H9 (cell line): ENCODE measurements at regions not wholly inside any gene's neighbourhood (a gene's known extent, or its start where the extent isn't known, plus 50 kb on each side); places are given as distances from the start of the nearest gene placed in this dataset.

Experiments
- DNase-seq: peaks from one replicate; pipeline ENCODE4 v3.0.0-alpha.2; 2017
- H2AFZ ChIP-seq: one replicate; pipeline ENCODE4 v1.6.1; 2013; ENCODE audit warnings: mild to moderate bottlenecking, low read length, control low read depth, moderate library complexity
- H2AK5ac ChIP-seq: 2 replicates; pipeline ENCODE4 v1.6.1; 2013; ENCODE audit warnings: low read length, control low read depth, mixed read lengths; ENCODE audit not compliant: insufficient read length
- H2BK120ac ChIP-seq: one replicate; pipeline ENCODE4 v1.6.1; 2013; ENCODE audit warnings: low read depth, mild to moderate bottlenecking, low read length, control low read depth, inconsistent platforms; ENCODE audit not compliant: poor library complexity, severe bottlenecking
- H2BK12ac ChIP-seq: 2 replicates; pipeline ENCODE4 v1.6.1; 2013; ENCODE audit warnings: low read length, control low read depth, mixed read lengths, low read depth; ENCODE audit not compliant: insufficient read length
- H2BK15ac ChIP-seq: 2 replicates; pipeline ENCODE4 v1.6.1; 2013; ENCODE audit warnings: low read depth, low read length, control low read depth
- H2BK20ac ChIP-seq: one replicate; pipeline ENCODE4 v1.6.1; 2013; ENCODE audit warnings: low read depth, mild to moderate bottlenecking, low read length, control low read depth, inconsistent platforms; ENCODE audit not compliant: poor library complexity, severe bottlenecking
- H2BK5ac ChIP-seq: 2 replicates; pipeline ENCODE4 v1.6.1; 2013; ENCODE audit warnings: low read length, control low read depth, mixed read lengths; ENCODE audit not compliant: insufficient read length
- H3K14ac ChIP-seq: 2 replicates; pipeline ENCODE4 v1.6.1; 2013; ENCODE audit warnings: low read length, control low read depth; ENCODE audit not compliant: insufficient read depth
- H3K18ac ChIP-seq: 2 replicates; pipeline ENCODE4 v1.6.1; 2013; ENCODE audit warnings: low read depth, mild to moderate bottlenecking, mixed read lengths, low read length, control low read depth; ENCODE audit not compliant: insufficient read length
- H3K23ac ChIP-seq: 2 replicates; pipeline ENCODE4 v1.6.1; 2013; ENCODE audit warnings: low read length, control low read depth, mixed read lengths, low read depth; ENCODE audit not compliant: insufficient read length
- H3K23me2 ChIP-seq: 2 replicates; pipeline ENCODE4 v1.6.1; 2013; ENCODE audit warnings: low read depth, mild to moderate bottlenecking, mixed read lengths, low read length, control low read depth; ENCODE audit not compliant: insufficient read length, poor library complexity, severe bottlenecking
- H3K27ac ChIP-seq: 2 replicates; pipeline ENCODE4 v1.5.1; 2013; ENCODE audit warnings: low read length, control low read depth, mixed read lengths, low read depth; ENCODE audit not compliant: insufficient read length
- H3K27me3 ChIP-seq: 2 replicates; pipeline ENCODE4 v1.6.1; 2013; ENCODE audit warnings: low read length, control low read depth, inconsistent platforms; ENCODE audit not compliant: insufficient read depth
- H3K4ac ChIP-seq: 2 replicates; pipeline ENCODE4 v1.6.1; 2013; ENCODE audit warnings: low read depth, mild to moderate bottlenecking, control low read depth, inconsistent platforms, low read length, moderate library complexity
- H3K4me1 ChIP-seq: 2 replicates; pipeline ENCODE4 v1.6.1; 2013; ENCODE audit warnings: low read length, control low read depth, inconsistent platforms; ENCODE audit not compliant: insufficient read depth
- H3K4me2 ChIP-seq: 2 replicates; pipeline ENCODE4 v1.6.1; 2013; ENCODE audit warnings: low read length, control low read depth, mixed read lengths; ENCODE audit not compliant: insufficient read length, insufficient read depth
- H3K56ac ChIP-seq: 2 replicates; pipeline ENCODE4 v1.6.1; 2013; ENCODE audit warnings: low read depth, mild to moderate bottlenecking, mixed read lengths, low read length, control low read depth; ENCODE audit not compliant: insufficient read length
- H3K79me1 ChIP-seq: 2 replicates; pipeline ENCODE4 v1.6.1; 2013; ENCODE audit warnings: low read depth, mild to moderate bottlenecking, moderate library complexity, low read length, control low read depth, inconsistent platforms; ENCODE audit not compliant: insufficient read depth, poor library complexity, severe bottlenecking
- H3K79me2 ChIP-seq: 2 replicates; pipeline ENCODE4 v1.6.1; 2013; ENCODE audit warnings: low read length, control low read depth, inconsistent platforms; ENCODE audit not compliant: insufficient read depth
- H3K9ac ChIP-seq: 2 replicates; pipeline ENCODE4 v1.6.1; 2013; ENCODE audit warnings: low read length, control low read depth, mixed read lengths; ENCODE audit not compliant: insufficient read length; ENCODE audit errors: extremely low read depth
- H3K9me3 ChIP-seq: one replicate; pipeline ENCODE4 v1.6.1; 2013; ENCODE audit warnings: low read depth, low read length, inconsistent platforms; ENCODE audit not compliant: control insufficient read depth
- H3T11ph ChIP-seq: one replicate; pipeline ENCODE4 v1.6.1; 2013; ENCODE audit warnings: mild to moderate bottlenecking, low read length, control low read depth, inconsistent platforms
- H4K20me1 ChIP-seq: one replicate; pipeline ENCODE4 v1.6.1; 2013; ENCODE audit not compliant: control insufficient read depth, insufficient read length, insufficient read depth
- H4K5ac ChIP-seq: 2 replicates; pipeline ENCODE4 v1.6.1; 2013; ENCODE audit warnings: low read depth, mild to moderate bottlenecking, mixed read lengths, low read length, control low read depth; ENCODE audit not compliant: insufficient read length
- H4K8ac ChIP-seq: replicated peaks from 2 replicates; pipeline ENCODE4 v1.6.1; 2013; ENCODE audit warnings: low read length, control low read depth, mixed read lengths, low read depth; ENCODE audit not compliant: insufficient read length
- H4K91ac ChIP-seq: 2 replicates; pipeline ENCODE4 v1.6.1; 2013; ENCODE audit warnings: low read depth, mild to moderate bottlenecking, moderate library complexity, mixed read lengths, low read length, control low read depth; ENCODE audit not compliant: insufficient read length
- H3K27ac Mint-ChIP-seq, 3 experiments: 2 replicates in 2 of 3; 3 replicates in 1 of 3; pipeline ENCODE4 v1.8.0; 2020 to 2021; ENCODE audit warnings: mixed read lengths in 3 of 3, mild to moderate bottlenecking in 1 of 3, moderate library complexity in 1 of 3
- H3K27me3 Mint-ChIP-seq: 2 replicates; pipeline ENCODE4 v1.8.0; 2021; ENCODE audit warnings: low read depth, mild to moderate bottlenecking, moderate library complexity, mixed read lengths
- H3K36me3 Mint-ChIP-seq, 3 experiments: 2 replicates in 2 of 3; 3 replicates in 1 of 3; pipeline ENCODE4 v1.8.0; 2020 to 2021; ENCODE audit warnings: low read depth in 3 of 3, mixed read lengths in 3 of 3; ENCODE audit not compliant: insufficient read depth in 1 of 3
- H3K4me1 Mint-ChIP-seq, 2 experiments: 2 replicates each; pipeline ENCODE4 v1.8.0; 2020; ENCODE audit warnings: mixed read lengths in 2 of 2
- H3K4me3 Mint-ChIP-seq, 2 experiments: 2 replicates in 1 of 2; 3 replicates in 1 of 2; pipeline ENCODE4 v1.8.0; 2020 to 2021; ENCODE audit warnings: mild to moderate bottlenecking in 2 of 2, mixed read lengths in 2 of 2, moderate library complexity in 1 of 2
- H3K9me3 Mint-ChIP-seq, 2 experiments: 2 replicates in 1 of 2; 3 replicates in 1 of 2; pipeline ENCODE4 v1.8.0; 2020; ENCODE audit warnings: mild to moderate bottlenecking in 2 of 2, mixed read lengths in 2 of 2, moderate library complexity in 1 of 2
- WGBS: extraction: QIAGEN DNeasy Blood & Tissue Kit; methylation state at CpG from one replicate; pipeline ENCODE4 v1.1.7; 2013; ENCODE audit warnings: missing lambda C conversion rate, low lambda C conversion rate, mixed read lengths; ENCODE audit not compliant: insufficient read length; ENCODE audit errors: extremely low coverage; 5-methylcytosine and 5-hydroxymethylcytosine counted together
- TF ChIP-seq, protein P1 (sequence below): fragments of 200-600 bp; sonication (generic); conservative IDR thresholded peaks from 3 replicates; pipeline ENCODE4 v1.8.0; 2021; ENCODE audit warnings: antibody characterized with exemption, mild to moderate bottlenecking

DNA sequence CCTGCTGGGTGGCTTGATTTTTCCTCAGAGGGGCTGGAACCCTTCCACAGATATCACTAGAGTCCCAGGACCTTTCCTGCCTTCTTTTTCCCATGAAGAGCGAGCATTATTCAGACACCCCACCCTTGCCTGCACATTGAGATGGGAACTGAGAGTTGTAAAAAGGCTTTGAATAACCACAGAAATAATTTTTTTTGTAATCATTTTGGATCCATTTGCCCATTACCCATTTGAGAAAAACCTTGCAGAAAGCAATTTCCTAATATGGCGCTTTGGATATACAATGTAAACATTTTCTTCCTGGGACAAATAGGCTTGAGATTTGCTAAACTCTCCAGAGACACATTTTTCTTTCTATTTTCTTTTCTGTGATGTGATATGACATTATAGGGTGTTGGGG lies 250.6 kb downstream of the MSRB3 start:
- Histone ChIP-seq H3T11ph (no peak overlapping the region), H3K4me1 (peaks cover 2% of the 10 kb centered on the region; the same call in 1 of the 2 replicates), H3K4me2 (no peak overlapping the region), H2AK5ac (no peak overlapping the region), H3K9me3 (no peaks in the 10 kb centered on the region), H3K14ac (no peak overlapping the region), H2BK20ac (no peak overlapping the region), H3K23me2 (no peaks in the 10 kb centered on the region), H2BK12ac (no peak overlapping the region), H4K8ac (no peak overlapping the region), H3K4ac (no peak overlapping the region), H2BK5ac (no peak overlapping the region), H2BK120ac (no peak overlapping the region), H2BK15ac (no peak overlapping the region), H3K27ac (no peak overlapping the region), H3K27me3 (no peaks in the 10 kb centered on the region), H4K91ac (no peak overlapping the region), H4K5ac (no peak overlapping the region), H4K20me1 (no peaks in the 10 kb centered on the region), H3K56ac (no peak overlapping the region), H2AFZ (no peak overlapping the region), H3K23ac (no peak overlapping the region), H3K18ac (no peak overlapping the region), H3K9ac (no peak overlapping the region), H3K79me1 (no peaks in the 10 kb centered on the region), H3K79me2 (no peaks in the 10 kb centered on the region)
- no peaks in the 10 kb centered on the region; a peak in 2 of 5 replicates for H3K9me3 Mint-ChIP-seq
- peaks cover 13 to 16% of the 10 kb centered on the region in 2 experiments for H3K4me1 Mint-ChIP-seq
- no peak overlapping the region for H3K27ac Mint-ChIP-seq
- H3K27me3 Mint-ChIP-seq, result no peaks in the 10 kb centered on the region; the same call in 1 of the 2 replicates
- TF ChIP-seq, protein P1, sequence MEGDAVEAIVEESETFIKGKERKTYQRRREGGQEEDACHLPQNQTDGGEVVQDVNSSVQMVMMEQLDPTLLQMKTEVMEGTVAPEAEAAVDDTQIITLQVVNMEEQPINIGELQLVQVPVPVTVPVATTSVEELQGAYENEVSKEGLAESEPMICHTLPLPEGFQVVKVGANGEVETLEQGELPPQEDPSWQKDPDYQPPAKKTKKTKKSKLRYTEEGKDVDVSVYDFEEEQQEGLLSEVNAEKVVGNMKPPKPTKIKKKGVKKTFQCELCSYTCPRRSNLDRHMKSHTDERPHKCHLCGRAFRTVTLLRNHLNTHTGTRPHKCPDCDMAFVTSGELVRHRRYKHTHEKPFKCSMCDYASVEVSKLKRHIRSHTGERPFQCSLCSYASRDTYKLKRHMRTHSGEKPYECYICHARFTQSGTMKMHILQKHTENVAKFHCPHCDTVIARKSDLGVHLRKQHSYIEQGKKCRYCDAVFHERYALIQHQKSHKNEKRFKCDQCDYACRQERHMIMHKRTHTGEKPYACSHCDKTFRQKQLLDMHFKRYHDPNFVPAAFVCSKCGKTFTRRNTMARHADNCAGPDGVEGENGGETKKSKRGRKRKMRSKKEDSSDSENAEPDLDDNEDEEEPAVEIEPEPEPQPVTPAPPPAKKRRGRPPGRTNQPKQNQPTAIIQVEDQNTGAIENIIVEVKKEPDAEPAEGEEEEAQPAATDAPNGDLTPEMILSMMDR, result no peak
- no CpG with 5 or more reads among the region's 2 CpGs for WGBS
- DNase-seq, result no peak
- no peaks in the 10 kb centered on the region; a peak in 1 of 7 replicates for H3K36me3 Mint-ChIP-seq
- H3K4me3 Mint-ChIP-seq, result no peak overlapping the region
